Epidermal melanocyte (primary cell): ENCODE measurements at regions not wholly inside any gene's neighbourhood (a gene's known extent, or its start where the extent isn't known, plus 50 kb on each side); places are given as distances from the start of the nearest gene placed in this dataset.

ENCODE experiments used
- DNase-seq: peaks from one replicate; pipeline ENCODE4 v3.0.0; 2011; ENCODE audit warnings: low spot score; ENCODE audit not compliant: insufficient read length

DNA sequence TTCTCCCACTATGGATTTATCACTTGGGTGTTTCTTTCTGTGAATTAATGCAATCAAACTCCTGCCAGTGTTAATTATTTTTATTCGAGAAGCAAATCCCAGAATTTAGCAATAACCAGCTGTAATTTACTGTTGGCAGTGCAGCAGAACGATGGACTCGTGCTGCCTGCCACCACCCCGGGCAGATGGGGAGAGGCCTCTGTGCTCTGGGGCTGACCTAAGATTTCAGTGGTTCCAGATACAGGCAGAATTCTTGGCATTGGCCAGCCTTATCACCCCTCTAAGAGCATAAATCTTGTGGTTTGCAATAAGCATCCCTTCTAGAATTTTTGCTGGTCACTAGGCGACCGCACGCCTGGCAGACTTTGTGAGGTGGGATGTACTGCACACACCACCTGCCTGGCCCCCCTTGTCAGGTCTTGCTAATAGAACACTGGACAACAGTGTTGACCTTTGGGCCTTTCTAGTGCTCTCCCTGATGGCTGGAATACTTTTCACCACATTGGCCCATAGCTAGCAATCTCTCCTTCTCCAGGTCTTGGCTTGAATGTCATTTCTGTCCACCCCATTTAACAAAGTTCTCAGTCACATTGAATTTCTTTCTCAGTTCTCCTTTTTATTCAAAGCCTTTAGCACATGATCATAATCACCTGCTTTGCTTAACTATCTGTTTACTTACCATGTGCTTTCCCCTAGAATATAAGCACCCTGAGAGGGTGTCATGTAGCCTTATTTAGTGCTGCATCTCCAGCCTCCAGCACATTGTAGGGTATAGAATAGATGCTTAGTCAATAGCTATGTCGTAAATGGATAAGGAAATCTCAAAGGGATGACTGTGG, 122.1 kb upstream of the DYNLRB2 start:
- no peak for DNase-seq

GRCh38 chr16:80417706-80418271, 123.0 kb upstream of the DYNLRB2 start:
- no peak for DNase-seq

DNA sequence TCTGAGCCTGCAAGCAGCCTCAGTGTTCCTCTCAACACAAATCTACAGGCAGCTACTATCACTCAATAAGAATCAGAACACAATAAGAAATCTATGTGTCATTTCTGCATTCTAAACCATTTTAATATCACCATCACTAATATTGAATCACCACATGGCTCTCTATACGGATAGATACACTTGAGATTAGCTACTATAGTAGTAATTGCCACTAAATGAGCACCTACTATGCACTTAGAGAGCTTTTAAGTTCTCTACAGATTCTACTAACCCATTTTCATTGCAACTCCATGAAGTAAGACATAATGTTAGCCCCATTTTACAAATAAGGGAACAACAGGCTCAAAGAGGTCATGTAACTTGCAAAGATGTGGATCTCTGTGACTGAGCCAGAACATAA, 132.8 kb upstream of the DYNLRB2 start:
- no peak for DNase-seq

DNA sequence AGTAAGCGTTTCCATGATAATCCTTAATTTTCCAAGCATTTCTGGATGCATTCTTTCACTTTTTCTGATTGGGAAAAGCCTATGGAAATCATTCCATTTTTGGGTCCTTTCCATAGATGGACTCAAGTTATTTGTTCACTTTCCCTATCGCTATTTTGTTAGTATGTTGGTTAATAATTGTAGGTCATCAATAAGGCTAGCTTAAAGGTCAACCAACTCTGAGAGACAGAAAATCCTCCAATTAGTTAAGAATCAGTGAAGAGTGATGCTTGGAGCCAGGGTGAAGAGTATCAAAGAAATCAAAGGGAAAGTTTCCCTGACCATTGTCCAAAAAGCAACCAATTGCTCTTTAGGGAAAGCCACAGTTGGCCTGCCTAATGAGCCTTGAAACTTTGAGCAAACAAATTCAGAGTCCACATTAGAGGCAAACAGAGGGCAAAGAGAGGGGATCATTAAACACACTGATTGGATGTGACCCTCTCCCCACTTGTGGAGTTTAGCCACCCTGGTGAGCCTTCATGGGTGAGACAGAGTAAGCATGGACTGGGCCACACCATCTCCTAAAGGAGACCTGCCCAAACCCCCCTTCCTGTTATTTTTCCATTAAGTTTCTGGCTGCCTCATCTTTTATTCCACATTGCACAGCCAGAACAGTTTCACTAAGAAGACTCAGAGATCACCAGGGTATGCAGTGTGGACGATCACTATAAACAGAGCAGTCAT, 133.4 kb upstream of the DYNLRB2 start:
- DNase-seq: no peak

DNA sequence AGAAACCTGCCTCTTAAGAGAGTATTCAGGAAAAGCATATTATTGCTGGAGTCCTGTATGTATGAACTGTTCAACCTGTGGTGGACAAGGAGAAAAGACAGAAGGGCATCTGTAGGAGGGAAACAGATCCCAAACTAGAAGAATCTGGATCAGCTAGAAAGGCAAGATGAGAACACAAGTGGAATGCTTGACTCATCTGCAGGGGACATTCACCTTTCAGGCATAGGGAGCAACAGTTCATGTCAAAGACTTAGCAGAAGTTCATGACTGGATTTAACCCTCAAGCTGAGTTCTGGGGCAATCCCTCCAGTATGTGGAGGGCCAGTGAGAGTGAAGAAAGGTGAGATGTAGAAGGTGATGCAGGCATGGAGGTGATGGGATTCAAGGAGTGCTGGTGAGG, 135.9 kb upstream of the DYNLRB2 start:
- DNase-seq: no peak

- no peak for DNase-seq
These were observed 136.9 kb upstream of the DYNLRB2 start for GRCh38 chr16:80403894-80404293.

GRCh38 chr16:80390871-80391489, 149.8 kb upstream of the DYNLRB2 start:
- DNase-seq: no peak

DNA sequence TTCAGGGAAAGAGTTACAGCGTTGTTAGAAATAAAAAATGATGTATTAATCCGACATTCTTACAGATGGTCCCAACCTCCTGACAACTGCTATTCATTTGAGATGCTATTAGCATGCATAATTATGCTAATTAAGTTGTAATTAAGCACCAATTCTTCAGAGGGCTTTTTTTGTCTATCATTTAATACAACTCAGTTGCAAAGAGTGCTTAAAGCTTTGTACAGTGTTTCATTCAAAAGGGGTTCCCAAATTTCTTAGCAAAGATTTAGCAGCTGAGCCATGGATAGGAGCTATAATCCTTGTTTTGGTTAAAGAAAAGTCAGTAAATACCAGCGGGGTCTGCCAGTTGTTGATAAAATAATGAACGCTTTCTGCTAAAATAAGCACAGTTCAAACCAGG, 150.7 kb upstream of the DYNLRB2 start:
- no peak for DNase-seq

- no peak for DNase-seq
These were observed 151.5 kb upstream of the DYNLRB2 start for GRCh38 chr16:80389338-80389737.

DNA sequence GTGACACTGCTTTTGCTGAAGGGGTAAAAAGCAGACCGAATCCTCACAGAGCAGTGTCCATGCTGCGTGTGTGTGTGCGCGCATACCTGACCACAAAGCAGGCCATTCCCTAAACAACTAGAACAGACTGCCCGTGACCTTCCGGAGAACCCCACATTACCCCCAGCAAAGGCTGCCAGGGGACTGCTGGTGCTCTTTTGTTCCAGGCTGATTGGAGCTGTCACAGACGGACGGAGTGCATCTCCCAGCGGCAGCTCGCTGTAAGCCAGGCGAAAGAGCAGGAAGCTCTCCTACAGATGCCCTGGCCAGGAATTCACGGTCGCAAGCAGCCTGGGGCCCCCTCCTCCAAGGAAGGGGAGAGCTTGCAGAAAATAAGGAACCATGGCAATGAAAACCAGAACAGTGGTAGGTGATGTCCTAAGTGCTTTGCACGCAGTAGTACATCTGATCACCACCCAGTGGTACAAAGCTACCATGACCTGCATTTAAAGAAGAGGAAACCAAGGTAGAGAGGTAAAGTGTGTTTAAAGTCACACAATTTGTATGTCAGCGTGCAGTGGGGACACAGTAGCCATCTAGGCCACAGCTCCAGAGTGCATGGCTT, 153.4 kb upstream of the DYNLRB2 start:
- no peak for DNase-seq

- DNase-seq: no peak
These were observed 155.9 kb upstream of the DYNLRB2 start for GRCh38 chr16:80384862-80385261.

- no peak for DNase-seq
These were observed 160.3 kb upstream of the DYNLRB2 start for GRCh38 chr16:80380514-80380913.

- DNase-seq: no peak
These were observed 163.5 kb upstream of the DYNLRB2 start for GRCh38 chr16:80377096-80377956.

GRCh38 chr16:80375973-80376372, 164.8 kb upstream of the DYNLRB2 start:
- DNase-seq: no peak

- no peak for DNase-seq
These were observed 165.3 kb upstream of the DYNLRB2 start for GRCh38 chr16:80375513-80375912.

GRCh38 chr16:80372341-80372740, 168.5 kb upstream of the DYNLRB2 start:
- DNase-seq: no peak

DNA sequence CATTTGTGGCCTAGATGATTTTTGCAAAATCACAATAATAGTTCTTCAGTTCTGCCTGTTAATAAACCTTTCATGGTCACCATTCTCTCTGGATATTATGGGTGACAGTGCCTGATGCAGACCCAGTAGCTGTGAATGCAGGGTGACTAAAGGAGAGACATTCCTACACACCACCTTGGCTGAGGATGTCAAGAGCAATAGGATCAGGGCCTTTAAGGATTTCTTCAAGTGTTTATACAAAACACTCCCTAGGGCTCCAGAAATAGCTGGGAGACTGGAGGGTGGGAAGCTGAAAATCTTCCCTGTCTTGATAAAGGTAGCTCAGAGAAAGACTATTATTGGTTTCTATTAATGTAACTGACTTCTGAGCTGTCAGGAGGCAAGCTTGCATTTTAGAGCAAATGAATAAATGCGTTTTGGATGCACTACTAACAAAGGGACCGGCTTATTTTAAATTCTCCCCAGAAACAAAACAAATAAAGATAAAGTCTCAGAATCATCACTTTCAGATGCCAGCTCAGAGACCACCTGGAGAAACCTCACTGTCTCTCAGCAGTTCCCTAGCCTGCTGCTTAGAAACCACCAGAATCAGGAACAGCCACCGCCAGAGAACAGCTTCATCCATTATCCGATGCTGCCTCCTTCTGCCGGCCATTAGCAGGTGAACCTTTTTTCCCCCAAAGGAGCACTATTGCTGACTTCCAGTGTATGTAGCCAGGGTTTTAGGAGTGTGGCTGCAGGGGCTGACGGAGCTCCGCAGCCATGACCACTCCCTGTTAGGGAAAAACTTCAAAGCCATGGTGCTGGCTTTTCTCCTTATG, 171.4 kb upstream of the DYNLRB2 start:
- DNase-seq: peak; percentile 43

DNA sequence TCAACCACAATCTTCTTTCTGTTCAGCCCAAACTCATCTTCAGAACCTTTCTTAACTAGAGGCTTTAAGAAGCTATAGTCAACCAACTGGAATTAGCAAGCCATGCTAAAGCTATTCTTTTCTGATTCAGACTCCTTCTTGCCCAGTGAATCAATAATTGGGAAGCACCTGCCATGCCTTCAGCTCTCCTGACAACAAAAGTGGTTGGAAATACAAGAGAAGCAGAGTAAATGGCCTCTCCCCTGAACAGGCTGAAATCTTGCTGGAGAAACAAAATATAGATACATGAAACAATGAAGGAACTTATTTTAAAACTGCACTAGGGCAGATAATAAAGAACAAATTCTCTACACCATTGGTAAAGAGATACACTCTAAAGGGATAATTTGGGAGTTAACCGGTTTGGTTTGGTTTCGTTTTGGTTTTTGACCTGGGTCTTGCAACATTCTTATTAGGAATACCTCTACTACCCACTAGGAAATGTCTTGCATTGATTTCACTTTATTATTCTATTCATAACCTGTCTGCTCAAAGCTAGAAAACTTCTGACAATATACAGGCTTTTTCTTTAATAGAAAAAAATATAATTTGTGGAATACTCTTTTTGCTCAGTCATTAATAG, 173.6 kb upstream of the DYNLRB2 start:
- no peak for DNase-seq

- DNase-seq: no peak
These were observed 174.8 kb upstream of the DYNLRB2 start for GRCh38 chr16:80366023-80366422.
